PC-9 (cell line): ENCODE measurements at regions not wholly inside any gene's neighbourhood (a gene's known extent, or its start where the extent isn't known, plus 50 kb on each side); places are given as distances from the start of the nearest gene placed in this dataset.

Source experiments
- BruUV-seq: library from RNA; stranded (reverse); fragments of 400-500 nt; replicated peaks from 2 replicates; lab custom pipeline; 2021; lab: Mats Ljungman, UMichigan
- CTCF ChIA-PET: fragments of 300-600 bp; sonication (Branson Sonifier 250); formaldehyde crosslinking; loops from one replicate; lab custom pipeline; 2022; ENCODE audit warnings: antibody characterized with exemption; lab: Charles Lee
- POLR2A ChIA-PET: fragments of 300-600 bp; sonication (Branson Sonifier 250); formaldehyde crosslinking; loops from one replicate; lab custom pipeline; 2022; ENCODE audit warnings: antibody characterized with exemption; ENCODE audit not compliant: unreplicated experiment; lab: Charles Lee
- DNase-seq, 2 experiments: peaks; one replicate each; pipeline versions ENCODE4 v3.0.0 to v3.0.0-alpha.2; 2015 to 2022; ENCODE audit warnings: mixed read lengths in 1 of 2
- H2AFZ ChIP-seq: fragments of 200-600 bp; sonication (generic); 2 replicates; pipeline ENCODE4 v1.8.1; 2017; ENCODE audit warnings: antibody characterized with exemption
- H3F3A ChIP-seq: fragments of 200-600 bp; sonication (generic); 2 replicates; pipeline ENCODE4 v1.8.1; 2017; ENCODE audit warnings: antibody characterized with exemption, mild to moderate bottlenecking, low read depth; ENCODE audit not compliant: insufficient read depth
- H3K27ac ChIP-seq: fragments of 200-600 bp; sonication (generic); 2 replicates; pipeline ENCODE4 v1.6.1; 2016; ENCODE audit warnings: mixed run types
- H3K27me3 ChIP-seq: fragments of 200-600 bp; sonication (generic); 2 replicates; pipeline ENCODE4 v1.6.1; 2016; ENCODE audit warnings: low read depth, mixed run types; ENCODE audit not compliant: insufficient read depth
- H3K36me3 ChIP-seq: fragments of 200-600 bp; sonication (generic); 2 replicates; pipeline ENCODE4 v1.6.1; 2016; ENCODE audit warnings: low read depth, mixed run types
- H3K4me1 ChIP-seq: fragments of 200-600 bp; sonication (generic); replicated peaks from 2 replicates; pipeline ENCODE4 v1.6.1; 2016; ENCODE audit warnings: mixed run types; ENCODE audit not compliant: insufficient read depth
- H3K4me2 ChIP-seq: fragments of 200-600 bp; sonication (generic); 2 replicates; pipeline ENCODE4 v1.6.1; 2017; ENCODE audit warnings: mixed run types
- H3K4me3 ChIP-seq: fragments of 200-600 bp; sonication (generic); 2 replicates; pipeline ENCODE4 v1.6.1; 2016; ENCODE audit warnings: mixed run types
- H3K79me2 ChIP-seq: fragments of 200-600 bp; sonication (generic); 2 replicates; pipeline ENCODE4 v1.6.1; 2017; ENCODE audit warnings: low read depth, mixed run types
- H3K9me2 ChIP-seq: fragments of 200-600 bp; sonication (generic); 2 replicates; pipeline ENCODE4 v1.8.1; 2017; ENCODE audit warnings: mild to moderate bottlenecking; ENCODE audit not compliant: insufficient read depth
- H3K9me3 ChIP-seq: fragments of 200-600 bp; sonication (generic); 2 replicates; pipeline ENCODE4 v1.8.1; 2016; ENCODE audit warnings: low read depth; ENCODE audit not compliant: insufficient read depth
- H4K20me1 ChIP-seq: fragments of 200-600 bp; sonication (generic); 2 replicates; pipeline ENCODE4 v1.8.1; 2017; ENCODE audit not compliant: insufficient read depth
- CTCF ChIP-seq: fragments of 200-600 bp; sonication (generic); conservative IDR thresholded peaks from 2 replicates; pipeline ENCODE4 v1.6.1; 2017; ENCODE audit warnings: mixed run types, antibody characterized with exemption, mild to moderate bottlenecking, moderate library complexity
- EZH2 ChIP-seq: fragments of 200-600 bp; sonication (generic); IDR thresholded peaks from 2 replicates; pipeline ENCODE4 v1.8.0; 2017; ENCODE audit warnings: antibody characterized with exemption, low read depth
- intact Hi-C: fragments of 100-400 bp; cut with micrococcal nuclease; formaldehyde crosslinking; loops from one replicate; pipeline ENCODE4 v1.10.0; 2022; ENCODE audit not compliant: unreplicated experiment

DNA sequence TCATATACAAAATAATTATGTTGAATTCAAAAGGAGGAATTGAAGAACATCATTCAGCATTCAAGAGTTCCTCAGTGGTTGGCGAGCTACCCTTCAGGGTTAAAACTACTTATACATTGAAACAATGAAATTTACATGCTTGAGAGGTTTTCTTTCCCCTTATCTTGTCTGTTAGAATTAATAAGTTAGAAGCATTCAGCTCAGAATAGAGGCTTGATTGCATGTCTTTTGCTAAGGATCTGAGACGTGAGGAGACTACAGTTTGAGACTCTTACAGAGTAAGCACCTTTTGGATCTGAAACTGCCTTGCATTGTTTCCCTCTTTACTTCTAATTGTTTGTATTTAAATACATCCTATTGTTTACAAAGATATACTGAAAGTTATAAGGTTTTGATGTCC is 157.6 kb downstream of the NSUN3 start:
- Histone ChIP-seq H3K4me3 (no peak overlapping the region), H3K4me2 (no peak overlapping the region), H3K9me2 (no peaks in the 10 kb centered on the region), H3K4me1 (no peaks in the 10 kb centered on the region), H2AFZ (no peak overlapping the region), H3K27ac (no peak overlapping the region), H4K20me1 (no peaks in the 10 kb centered on the region), H3K36me3 (no peaks in the 10 kb centered on the region), H3K9me3 (no peaks in the 10 kb centered on the region), H3K27me3 (no peaks in the 10 kb centered on the region), H3K79me2 (no peaks in the 10 kb centered on the region), H3F3A (no peaks in the 10 kb centered on the region)
- POLR2A ChIA-PET: no interaction called here
- DNase-seq: no peak
- CTCF ChIA-PET: no interaction called here
- no TSS peak for BruUV-seq
- intact Hi-C loops: no loop called here
- TF ChIP-seq EZH2: no peak
- TF ChIP-seq CTCF: no peak

GRCh38 chr3:94221829-94222228 is 159.0 kb downstream of the NSUN3 start:
- intact Hi-C loops: no loop called here
- BruUV-seq: no TSS peak
- CTCF ChIA-PET: no interaction called here

DNA sequence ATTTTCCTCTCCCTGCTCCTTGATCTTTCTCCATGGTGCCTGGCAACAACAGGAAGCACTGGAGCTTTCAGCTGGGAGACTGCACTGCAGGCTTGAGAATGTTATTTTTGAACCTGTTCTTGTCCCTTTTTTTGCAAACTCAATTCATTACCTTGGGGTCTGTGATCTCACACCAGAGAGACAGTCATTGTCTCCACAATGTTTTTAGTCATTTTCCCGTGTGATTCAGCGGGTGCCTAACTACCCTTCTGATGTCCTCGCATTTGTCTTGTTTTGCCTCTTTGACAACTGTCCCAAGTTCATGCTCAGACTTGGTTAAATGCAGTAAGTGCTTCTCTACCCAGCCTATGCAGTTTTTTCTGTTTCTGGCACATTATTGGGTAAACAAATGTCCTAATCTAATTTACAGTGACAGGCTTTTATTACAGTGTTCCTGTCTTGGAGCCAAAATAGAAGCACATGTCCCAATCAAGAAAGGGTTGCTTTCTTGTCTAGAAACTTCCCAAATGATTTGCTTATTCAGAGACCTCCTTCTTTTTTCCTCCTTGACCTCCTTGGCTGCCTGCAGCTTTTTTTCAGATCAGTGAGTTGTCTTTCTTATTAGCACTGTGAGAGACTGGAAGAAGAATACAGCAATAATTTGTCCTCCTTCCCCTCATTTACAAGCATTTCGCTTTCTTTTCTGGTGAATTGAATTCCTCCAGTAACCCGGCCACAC is 162.4 kb downstream of the NSUN3 start:
- no peak overlapping the region for H3K4me3 ChIP-seq
- no peaks in the 10 kb centered on the region for H3K4me1 ChIP-seq
- no TSS peak for BruUV-seq
- H3K4me2 ChIP-seq: no peak overlapping the region
- no peaks in the 10 kb centered on the region for H3K9me2 ChIP-seq
- no peak overlapping the region for H3K27ac ChIP-seq
- intact Hi-C loops: no loop called here
- POLR2A ChIA-PET: no interaction called here
- no peaks in the 10 kb centered on the region for H3K36me3 ChIP-seq
- no peak for DNase-seq
- CTCF ChIA-PET: no interaction called here
- H3K79me2 ChIP-seq: no peaks in the 10 kb centered on the region
- no peaks in the 10 kb centered on the region for H4K20me1 ChIP-seq
- TF ChIP-seq EZH2 (no peak), CTCF (no peak)
- H3K27me3 ChIP-seq: no peaks in the 10 kb centered on the region
- H2AFZ ChIP-seq: no peak overlapping the region; the same call in 1 of the 2 replicates
- H3K9me3 ChIP-seq: no peaks in the 10 kb centered on the region
- no peaks in the 10 kb centered on the region for H3F3A ChIP-seq

More at GRCh38 chr3:94221829-94222228, 159.0 kb downstream of the NSUN3 start:
- H3K36me3 ChIP-seq: no peaks in the 10 kb centered on the region
- H2AFZ ChIP-seq: no peak overlapping the region
- no peaks in the 10 kb centered on the region for H3K9me3 ChIP-seq
- H3K27ac ChIP-seq: no peak overlapping the region
- no peak for DNase-seq
- no peaks in the 10 kb centered on the region for H3K79me2 ChIP-seq
- POLR2A ChIA-PET: no interaction called here
- no peaks in the 10 kb centered on the region for H3F3A ChIP-seq
- H3K4me1 ChIP-seq: no peaks in the 10 kb centered on the region
- TF ChIP-seq EZH2 (no peak), CTCF (no peak)
- no peaks in the 10 kb centered on the region for H3K27me3 ChIP-seq
- no peaks in the 10 kb centered on the region for H3K9me2 ChIP-seq
- no peak overlapping the region for H3K4me3 ChIP-seq
- no peaks in the 10 kb centered on the region for H4K20me1 ChIP-seq
- H3K4me2 ChIP-seq: no peak overlapping the region
